GM21447 (cell line): ENCODE measurements at regions not wholly inside any gene's neighbourhood (a gene's known extent, or its start where the extent isn't known, plus 50 kb on each side); places are given as distances from the start of the nearest gene placed in this dataset.

Experiments
- ATAC-seq: cut with Tn5 transposase; IDR thresholded peaks from one replicate; pipeline ENCODE4 v1.9.1; 2021; ENCODE audit not compliant: unreplicated experiment

- no peak for ATAC-seq
Observed at GRCh38 chr11:27907530-27907929, 200.4 kb downstream of the KIF18A start.

- no peak for ATAC-seq
Observed at GRCh38 chr11:27907091-27907490, 200.9 kb downstream of the KIF18A start.

DNA sequence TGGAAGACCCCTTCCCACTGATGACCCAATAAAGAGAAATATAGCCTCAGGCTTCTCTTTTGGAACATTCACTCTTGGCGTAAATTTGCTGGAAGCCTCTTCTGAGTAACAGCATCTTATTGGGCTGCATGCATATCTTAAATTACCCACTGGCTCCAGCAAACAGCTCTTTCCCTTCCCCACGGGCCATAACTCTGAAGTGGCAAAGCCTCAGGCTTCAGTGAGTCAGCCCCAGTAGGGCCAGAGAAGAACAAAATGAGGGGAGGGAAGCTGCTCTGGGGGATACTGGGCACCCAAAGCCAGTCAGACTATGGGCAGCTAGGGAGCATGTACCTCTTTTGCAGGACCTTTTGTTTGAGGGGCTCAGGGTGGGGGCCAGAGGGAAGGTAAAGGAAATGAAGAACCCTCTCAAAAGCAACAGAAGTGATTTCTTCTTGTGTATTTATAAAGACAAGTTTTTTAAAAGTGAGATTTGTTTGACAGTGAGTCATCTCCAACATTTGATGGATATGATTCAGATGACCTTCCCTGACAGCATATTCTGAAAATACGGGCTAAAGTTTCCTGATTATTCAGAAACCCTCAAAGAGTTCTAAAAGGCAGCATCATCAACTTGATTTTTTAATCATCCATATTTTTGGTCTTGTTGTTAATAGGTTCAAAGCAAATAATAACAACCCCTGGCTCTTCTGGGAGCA lies 203.4 kb downstream of the KIF18A start:
- no peak for ATAC-seq

GRCh38 chr11:27902981-27903624 lies 202.8 kb upstream of the BDNF start:
- ATAC-seq: no peak

GRCh38 chr11:27898166-27898565 lies 197.9 kb upstream of the BDNF start:
- no peak for ATAC-seq

GRCh38 chr11:27896096-27896495 lies 195.8 kb upstream of the BDNF start:
- ATAC-seq: no peak

GRCh38 chr11:27894552-27894951 lies 194.3 kb upstream of the BDNF start:
- ATAC-seq: no peak

GRCh38 chr11:27886857-27887256 lies 186.6 kb upstream of the BDNF start:
- ATAC-seq: no peak

GRCh38 chr11:27882066-27882697 lies 181.9 kb upstream of the BDNF start:
- no peak for ATAC-seq

DNA sequence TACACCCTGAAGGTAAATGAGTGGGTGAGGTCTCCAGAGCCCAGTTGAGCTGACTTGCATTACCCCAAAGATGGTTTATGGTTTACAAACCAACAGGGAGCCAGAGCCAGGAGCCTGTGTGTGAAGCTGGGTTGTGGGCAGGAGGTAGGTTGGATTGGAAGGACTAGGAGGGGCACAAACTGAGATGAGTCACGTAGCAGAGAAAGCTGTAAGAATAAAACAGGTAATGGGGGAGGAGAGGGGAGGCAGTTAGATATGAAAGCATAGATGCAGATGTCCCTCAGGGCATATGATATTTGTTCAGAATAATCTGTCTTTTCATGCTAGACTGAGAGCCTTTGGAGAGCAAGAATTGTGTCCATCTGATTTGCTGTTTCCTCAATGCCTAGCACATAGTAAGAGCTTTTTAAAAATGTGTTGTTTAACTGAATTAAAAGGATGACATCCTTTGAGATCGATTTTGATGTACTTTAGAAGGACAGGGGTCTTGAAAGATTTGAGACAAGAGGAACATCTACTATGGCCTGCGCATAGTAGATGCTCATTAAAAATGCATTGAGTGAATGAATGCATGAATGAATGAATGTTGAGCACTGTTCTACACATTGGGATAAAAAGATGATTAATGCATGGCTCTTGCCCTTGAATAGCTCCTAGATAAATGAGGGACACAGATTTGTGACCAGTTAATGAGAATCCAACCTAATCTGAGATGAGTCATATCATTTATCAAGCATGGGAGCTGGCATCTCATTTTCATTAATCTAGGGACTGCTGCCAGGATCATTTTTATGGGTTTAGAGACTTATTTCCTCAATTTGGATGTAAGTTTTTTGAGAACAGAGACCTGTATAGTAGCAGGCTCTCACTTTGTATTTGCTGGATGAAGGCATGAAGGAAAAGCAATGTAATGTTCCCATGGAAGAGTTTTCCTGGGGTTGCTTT lies 175.8 kb upstream of the BDNF start:
- ATAC-seq: no peak

DNA sequence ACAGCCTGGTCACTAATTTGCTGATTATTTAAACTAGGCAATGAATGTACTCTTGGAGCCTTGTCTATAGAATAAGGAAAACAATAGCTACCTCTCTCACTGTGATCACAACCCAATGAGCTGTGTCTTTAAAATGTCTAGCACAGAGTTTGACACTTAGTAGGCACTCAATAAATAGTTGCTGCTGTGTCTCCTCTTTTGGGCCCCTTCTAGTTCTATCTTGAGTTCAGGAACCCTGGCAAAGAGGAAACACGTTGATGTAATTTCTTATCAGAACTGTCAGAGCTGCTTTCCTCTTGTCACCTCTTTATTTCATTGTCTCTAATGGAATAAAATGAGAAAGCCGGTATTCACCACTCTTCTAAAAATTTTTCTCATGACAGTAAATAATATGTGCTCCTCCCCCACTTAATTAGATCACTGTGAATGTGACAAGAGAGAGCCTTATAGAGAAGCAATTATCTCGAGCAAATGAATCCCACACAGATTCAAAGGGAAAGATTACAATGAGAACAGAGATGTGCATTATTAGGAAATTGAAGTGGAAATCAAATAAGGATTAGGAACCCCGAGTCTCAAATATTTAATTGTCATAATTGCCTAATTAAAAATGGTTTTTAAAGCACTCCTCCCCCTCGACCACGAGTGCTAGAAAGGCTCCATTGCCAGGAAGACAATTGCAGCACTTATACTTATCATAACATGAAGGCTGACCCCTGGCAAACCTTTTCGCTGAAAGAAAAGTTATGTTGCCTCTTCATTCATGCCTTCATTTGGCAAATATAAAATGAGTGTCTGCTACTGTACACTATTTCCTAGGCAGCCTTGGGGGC lies 175.0 kb upstream of the BDNF start:
- ATAC-seq: no peak

GRCh38 chr11:27873664-27874063 lies 173.4 kb upstream of the BDNF start:
- no peak for ATAC-seq

GRCh38 chr11:27871056-27871455 lies 170.8 kb upstream of the BDNF start:
- ATAC-seq: no peak

DNA sequence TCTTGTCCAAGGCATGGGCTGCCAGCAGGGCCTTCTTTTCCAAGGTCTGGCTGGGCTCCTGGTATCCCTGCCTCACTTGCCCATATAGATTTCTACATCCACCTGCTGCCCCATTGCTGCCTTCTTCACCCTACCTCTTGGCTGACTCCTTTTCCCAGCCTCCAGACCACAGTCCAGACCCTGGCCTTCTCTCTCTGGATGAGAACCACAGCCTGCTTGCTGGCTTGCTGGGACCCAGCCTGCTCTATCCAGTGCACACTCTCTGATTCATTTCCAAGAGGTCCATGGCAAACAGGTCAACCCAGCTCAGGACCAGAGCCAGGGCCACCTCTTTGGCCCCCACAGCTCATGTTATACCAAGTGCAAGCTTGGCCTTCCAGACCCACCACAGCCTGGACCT lies 169.4 kb upstream of the BDNF start:
- no peak for ATAC-seq

DNA sequence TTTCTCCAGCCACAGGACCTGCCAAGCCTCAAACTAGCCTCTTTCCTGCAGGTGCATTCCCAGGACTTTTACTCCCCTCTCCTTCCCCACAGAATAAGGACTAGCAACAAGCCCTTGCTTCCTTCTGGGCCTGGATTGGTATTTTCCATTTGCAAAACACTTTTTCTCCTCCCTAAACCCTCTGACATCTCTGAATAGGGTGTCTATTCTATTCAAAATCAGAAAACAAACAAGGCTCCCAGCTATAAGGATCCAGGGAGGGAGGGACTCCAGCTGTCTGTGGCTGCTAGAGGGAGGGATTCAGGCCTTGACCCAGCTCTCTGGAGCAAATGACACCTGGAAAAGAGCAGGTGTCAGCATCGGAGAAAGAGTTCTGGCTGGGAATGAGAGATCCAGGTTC lies 168.5 kb upstream of the BDNF start:
- no peak for ATAC-seq

DNA sequence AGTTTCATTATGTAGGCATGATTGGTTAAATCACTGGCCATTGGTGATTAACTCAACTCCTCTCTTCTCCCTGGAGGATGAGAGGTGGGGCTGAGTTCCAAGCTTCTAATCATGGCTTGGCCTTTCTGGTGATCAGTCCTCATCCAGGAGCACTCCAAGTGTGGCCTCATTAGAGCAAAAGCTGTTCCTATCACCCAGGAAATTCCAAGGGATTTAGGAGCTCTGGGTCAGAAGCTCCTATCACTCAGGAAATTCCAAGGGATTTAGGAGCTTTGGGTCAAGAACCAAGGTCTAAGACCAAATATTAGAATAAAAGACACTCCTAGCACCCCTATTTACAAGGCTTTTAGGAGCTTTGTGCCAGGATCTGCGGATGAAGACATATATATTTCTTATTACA lies 168.0 kb upstream of the BDNF start:
- no peak for ATAC-seq

- no peak for ATAC-seq
Observed at GRCh38 chr11:27865105-27865504, 164.8 kb upstream of the BDNF start.

- no peak for ATAC-seq
Observed at GRCh38 chr11:27864611-27865010, 164.4 kb upstream of the BDNF start.

DNA sequence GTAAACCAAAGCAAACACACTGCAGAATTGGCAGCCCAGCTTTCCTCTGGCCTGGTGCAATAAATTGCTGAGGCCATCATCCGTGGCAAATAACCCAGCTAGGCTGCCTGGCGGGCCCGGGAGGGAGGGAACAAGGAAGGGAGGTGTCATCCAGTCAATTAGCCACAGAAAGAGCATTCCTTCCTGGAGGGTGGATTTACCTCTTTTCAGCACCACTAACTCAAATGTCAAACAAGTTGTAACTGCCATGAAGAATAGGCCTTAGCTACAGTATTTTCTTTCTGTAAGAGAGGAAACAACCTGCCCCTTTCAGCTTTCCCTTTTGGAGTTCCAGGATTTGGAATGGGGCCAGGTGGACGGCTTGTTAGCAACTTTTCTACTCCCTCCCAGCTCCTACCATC lies 163.8 kb upstream of the BDNF start:
- ATAC-seq: no peak

DNA sequence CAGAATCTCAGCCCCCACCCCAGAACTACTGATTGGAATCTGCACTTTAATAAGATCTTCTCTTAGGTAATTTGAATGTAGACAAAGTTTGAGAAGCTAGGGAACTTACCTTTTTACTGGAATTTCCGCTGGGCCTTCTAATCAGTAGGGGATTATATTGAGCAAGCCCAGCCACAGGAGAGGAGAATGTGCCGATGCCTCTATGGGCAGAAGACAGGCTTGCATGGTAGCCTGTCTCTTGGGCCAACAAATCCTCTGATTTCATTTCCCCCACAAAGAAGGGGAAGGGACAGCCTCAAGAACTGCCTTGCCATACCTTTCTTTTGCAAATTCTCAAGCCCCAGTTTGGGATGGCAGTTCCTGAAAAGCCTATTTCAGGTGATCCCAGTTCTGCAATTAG lies 163.4 kb upstream of the BDNF start:
- ATAC-seq: no peak
